K562 (cell line): ENCODE measurements at regions not wholly inside any gene's neighbourhood (a gene's known extent, or its start where the extent isn't known, plus 50 kb on each side); places are given as distances from the start of the nearest gene placed in this dataset.

Experiments used
- GATA2 ChIP-seq: sonication (generic); formaldehyde crosslinking; IDR thresholded peaks from 2 replicates; pipeline ENCODE4 v1.4.0; 2020; ENCODE audit warnings: mild to moderate bottlenecking, missing genetic modification reagents
- POLR2AphosphoS5 ChIP-seq: IDR thresholded peaks from 2 replicates; pipeline ENCODE4 v1.6.1; 2011; ENCODE audit warnings: mild to moderate bottlenecking, low read depth, low read length, moderate library complexity; ENCODE audit not compliant: control insufficient read depth, insufficient read depth
- RBM22 ChIP-seq: fragments of 200-400 bp; formaldehyde crosslinking; IDR thresholded peaks from 2 replicates; pipeline ENCODE4 v1.6.1; 2018; ENCODE audit warnings: low read length, low read depth; ENCODE audit not compliant: poor library complexity, severe bottlenecking
- XRCC4 ChIP-seq: IDR thresholded peaks from one replicate; pipeline ENCODE4 v1.6.1; 2011; ENCODE audit not compliant: insufficient read depth, insufficient read length; ENCODE audit errors: extremely low read depth
- TF ChIP-seq, protein P1 (sequence below): sonication (generic); formaldehyde crosslinking; IDR thresholded peaks from 2 replicates; pipeline ENCODE4 v1.8.1; 2023; ENCODE audit warnings: mild to moderate bottlenecking, missing genetic modification reagents
- TF ChIP-seq, protein P2 (sequence below), 2 experiments: IDR thresholded peaks; 2 replicates each; pipeline ENCODE4 v1.6.1; 2011; ENCODE audit warnings: borderline replicate concordance in 1 of 2, control low read depth in 1 of 2, low read depth in 1 of 2, low read length in 1 of 2, mild to moderate bottlenecking in 1 of 2, mixed read lengths in 1 of 2, moderate library complexity in 1 of 2; ENCODE audit not compliant: insufficient read depth in 1 of 2, insufficient read length in 1 of 2, poor library complexity in 1 of 2, severe bottlenecking in 1 of 2; ENCODE audit errors: extremely low read depth in 1 of 2
- TF ChIP-seq, protein P3 (sequence below), 3 experiments: IDR thresholded peaks in 2 of 3; conservative IDR thresholded peaks in 1 of 3; 2 replicates each; pipeline ENCODE4 v1.5.1; 2011 to 2012; ENCODE audit warnings: low read length in 3 of 3, mild to moderate bottlenecking in 3 of 3, control low read depth in 2 of 3, improper control_type of control experiment in 1 of 3, inconsistent platforms in 1 of 3, low read depth in 1 of 3, mixed read lengths in 1 of 3, moderate library complexity in 1 of 3; ENCODE audit not compliant: insufficient read depth in 2 of 3

DNA sequence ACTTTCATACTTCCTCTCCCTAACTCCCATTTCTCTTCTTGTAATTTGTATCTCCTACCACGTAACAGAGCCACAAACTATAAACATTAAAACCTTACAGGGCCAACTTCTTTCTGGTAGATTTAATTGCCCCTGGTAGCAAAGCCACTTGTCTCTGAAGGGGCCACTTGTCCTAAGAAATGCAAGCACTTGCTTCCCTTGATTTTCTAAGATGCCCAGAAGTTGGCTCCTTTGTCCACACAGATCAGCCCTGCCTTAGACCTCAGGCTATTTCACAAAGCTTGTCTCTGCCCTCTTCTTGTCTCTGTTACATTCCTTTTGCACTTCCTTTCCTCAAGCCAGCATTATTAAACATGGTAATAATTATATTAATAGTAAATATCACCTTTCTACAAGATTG, 80.6 kb upstream of the CXXC4 start:
- no peak for TF ChIP-seq XRCC4
- TF ChIP-seq POLR2AphosphoS5, result no peak
- TF ChIP-seq, protein P1, sequence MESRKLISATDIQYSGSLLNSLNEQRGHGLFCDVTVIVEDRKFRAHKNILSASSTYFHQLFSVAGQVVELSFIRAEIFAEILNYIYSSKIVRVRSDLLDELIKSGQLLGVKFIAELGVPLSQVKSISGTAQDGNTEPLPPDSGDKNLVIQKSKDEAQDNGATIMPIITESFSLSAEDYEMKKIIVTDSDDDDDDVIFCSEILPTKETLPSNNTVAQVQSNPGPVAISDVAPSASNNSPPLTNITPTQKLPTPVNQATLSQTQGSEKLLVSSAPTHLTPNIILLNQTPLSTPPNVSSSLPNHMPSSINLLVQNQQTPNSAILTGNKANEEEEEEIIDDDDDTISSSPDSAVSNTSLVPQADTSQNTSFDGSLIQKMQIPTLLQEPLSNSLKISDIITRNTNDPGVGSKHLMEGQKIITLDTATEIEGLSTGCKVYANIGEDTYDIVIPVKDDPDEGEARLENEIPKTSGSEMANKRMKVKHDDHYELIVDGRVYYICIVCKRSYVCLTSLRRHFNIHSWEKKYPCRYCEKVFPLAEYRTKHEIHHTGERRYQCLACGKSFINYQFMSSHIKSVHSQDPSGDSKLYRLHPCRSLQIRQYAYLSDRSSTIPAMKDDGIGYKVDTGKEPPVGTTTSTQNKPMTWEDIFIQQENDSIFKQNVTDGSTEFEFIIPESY (CRISPR knock-in tag), result no peak
- TF ChIP-seq, protein P2, sequence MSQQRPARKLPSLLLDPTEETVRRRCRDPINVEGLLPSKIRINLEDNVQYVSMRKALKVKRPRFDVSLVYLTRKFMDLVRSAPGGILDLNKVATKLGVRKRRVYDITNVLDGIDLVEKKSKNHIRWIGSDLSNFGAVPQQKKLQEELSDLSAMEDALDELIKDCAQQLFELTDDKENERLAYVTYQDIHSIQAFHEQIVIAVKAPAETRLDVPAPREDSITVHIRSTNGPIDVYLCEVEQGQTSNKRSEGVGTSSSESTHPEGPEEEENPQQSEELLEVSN (IDR thresholded peaks at IDR 0.05; ENCODE audit: borderline replicate concordance in 1 of 2, extremely low read depth in 1 of 2, insufficient read depth in 1 of 2, insufficient read length in 1 of 2, low read depth in 1 of 2, low read length in 1 of 2, poor library complexity in 1 of 2, severe bottlenecking in 1 of 2), result no peak
- TF ChIP-seq, protein P3, sequence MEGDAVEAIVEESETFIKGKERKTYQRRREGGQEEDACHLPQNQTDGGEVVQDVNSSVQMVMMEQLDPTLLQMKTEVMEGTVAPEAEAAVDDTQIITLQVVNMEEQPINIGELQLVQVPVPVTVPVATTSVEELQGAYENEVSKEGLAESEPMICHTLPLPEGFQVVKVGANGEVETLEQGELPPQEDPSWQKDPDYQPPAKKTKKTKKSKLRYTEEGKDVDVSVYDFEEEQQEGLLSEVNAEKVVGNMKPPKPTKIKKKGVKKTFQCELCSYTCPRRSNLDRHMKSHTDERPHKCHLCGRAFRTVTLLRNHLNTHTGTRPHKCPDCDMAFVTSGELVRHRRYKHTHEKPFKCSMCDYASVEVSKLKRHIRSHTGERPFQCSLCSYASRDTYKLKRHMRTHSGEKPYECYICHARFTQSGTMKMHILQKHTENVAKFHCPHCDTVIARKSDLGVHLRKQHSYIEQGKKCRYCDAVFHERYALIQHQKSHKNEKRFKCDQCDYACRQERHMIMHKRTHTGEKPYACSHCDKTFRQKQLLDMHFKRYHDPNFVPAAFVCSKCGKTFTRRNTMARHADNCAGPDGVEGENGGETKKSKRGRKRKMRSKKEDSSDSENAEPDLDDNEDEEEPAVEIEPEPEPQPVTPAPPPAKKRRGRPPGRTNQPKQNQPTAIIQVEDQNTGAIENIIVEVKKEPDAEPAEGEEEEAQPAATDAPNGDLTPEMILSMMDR (IDR thresholded peaks at IDR 0.05 in 2 of 3, conservative IDR thresholded peaks at IDR 0.05 in 1 of 3; ENCODE audit: insufficient read depth in 2 of 3, low read depth in 1 of 3, low read length in 3 of 3), result no peak
- TF ChIP-seq GATA2 (CRISPR knock-in tag), result no peak
- TF ChIP-seq RBM22, result no peak
